ENCODE measurements at regions not wholly inside any gene's neighbourhood (a gene's known extent, or its start where the extent isn't known, plus 50 kb on each side); places are given as distances from the start of the nearest gene placed in this dataset.
"Not testable (repeated sequence)": the region's sequence is repeated elsewhere in the genome, so short reads cannot be mapped to it uniquely, and the experiment has no call there.

DNA sequence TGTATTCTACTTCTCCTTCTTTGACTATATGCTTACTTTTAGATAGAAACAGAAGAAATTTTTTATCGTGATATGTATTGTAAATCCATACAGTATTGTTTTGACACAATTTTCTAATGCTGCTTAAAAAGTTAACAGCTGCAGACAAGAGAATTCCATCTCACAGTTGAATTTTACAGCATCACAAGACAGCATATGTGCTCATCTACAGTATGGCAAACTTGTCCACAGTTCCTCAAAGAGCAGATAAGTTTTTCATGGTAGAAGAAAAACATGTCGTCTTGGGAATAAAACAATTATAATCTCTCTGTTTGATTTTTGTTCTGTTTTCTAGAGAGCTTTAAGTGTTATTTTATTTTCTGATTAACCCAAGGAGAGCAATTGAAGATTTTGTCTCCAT, 438.5 kb upstream of the NUDT12 start:
- H3K4me3 ChIP-seq (ENCODE audit: low read depth, low read length), result no peak overlapping the region
- no peak for DNase-seq (ENCODE audit: low read depth)
- in situ Hi-C loops (cut with HindIII; ENCODE audit: low sequenced_read_pairs), result no loop called here
- TF ChIP-seq, protein P1, sequence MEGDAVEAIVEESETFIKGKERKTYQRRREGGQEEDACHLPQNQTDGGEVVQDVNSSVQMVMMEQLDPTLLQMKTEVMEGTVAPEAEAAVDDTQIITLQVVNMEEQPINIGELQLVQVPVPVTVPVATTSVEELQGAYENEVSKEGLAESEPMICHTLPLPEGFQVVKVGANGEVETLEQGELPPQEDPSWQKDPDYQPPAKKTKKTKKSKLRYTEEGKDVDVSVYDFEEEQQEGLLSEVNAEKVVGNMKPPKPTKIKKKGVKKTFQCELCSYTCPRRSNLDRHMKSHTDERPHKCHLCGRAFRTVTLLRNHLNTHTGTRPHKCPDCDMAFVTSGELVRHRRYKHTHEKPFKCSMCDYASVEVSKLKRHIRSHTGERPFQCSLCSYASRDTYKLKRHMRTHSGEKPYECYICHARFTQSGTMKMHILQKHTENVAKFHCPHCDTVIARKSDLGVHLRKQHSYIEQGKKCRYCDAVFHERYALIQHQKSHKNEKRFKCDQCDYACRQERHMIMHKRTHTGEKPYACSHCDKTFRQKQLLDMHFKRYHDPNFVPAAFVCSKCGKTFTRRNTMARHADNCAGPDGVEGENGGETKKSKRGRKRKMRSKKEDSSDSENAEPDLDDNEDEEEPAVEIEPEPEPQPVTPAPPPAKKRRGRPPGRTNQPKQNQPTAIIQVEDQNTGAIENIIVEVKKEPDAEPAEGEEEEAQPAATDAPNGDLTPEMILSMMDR (IDR thresholded peaks at IDR 0.05; ENCODE audit: low read depth, low read length, missing control alignments), result no peak

DNA sequence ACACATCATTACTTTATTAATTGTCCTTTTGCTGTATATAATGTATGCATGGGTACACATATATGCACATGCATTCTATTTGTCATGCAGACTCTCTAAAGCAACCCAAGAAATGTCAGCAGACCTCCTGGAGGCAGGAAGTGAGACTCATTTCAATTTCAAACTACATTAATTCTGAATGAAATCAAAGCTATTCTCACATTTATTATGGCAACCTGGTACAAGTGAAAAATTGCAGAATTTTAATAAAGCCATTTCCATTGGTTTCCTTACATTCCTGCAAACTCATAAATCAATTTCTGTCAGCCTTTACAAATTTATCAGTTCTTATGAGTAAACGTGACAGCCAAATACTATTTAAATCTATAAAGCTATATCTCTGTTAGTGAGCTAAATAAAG, 430.4 kb upstream of the NUDT12 start:
- no peak overlapping the region for H3K4me3 ChIP-seq (ENCODE audit: low read depth, low read length)
- DNase-seq (ENCODE audit: low read depth), result no peak
- in situ Hi-C loops (cut with HindIII; ENCODE audit: low sequenced_read_pairs), result no loop called here
- TF ChIP-seq, protein P1 (IDR thresholded peaks at IDR 0.05; ENCODE audit: low read depth, low read length, missing control alignments), result no peak

DNA sequence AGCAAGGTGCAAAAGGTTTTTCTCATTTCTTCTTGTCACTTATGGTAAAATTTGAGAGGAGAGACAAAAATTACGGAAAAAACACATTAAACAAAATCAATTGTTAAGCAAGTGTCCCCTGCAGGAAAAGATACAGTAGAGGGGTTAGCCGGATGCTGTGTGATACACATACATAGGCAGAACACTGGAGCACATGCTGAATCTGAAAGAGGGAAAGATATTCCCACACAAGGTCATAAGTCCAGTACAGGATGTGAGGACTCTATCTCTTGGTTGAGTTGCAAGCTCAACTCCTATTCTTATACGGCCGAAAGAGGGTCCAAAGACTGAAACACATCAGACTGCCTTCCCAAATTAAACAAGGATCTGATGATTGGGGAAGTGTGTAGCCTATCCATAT, 427.5 kb upstream of the NUDT12 start:
- DNase-seq (ENCODE audit: low read depth), result no peak
- TF ChIP-seq, protein P1 (IDR thresholded peaks at IDR 0.05; ENCODE audit: low read depth, low read length, missing control alignments), result no peak
- in situ Hi-C loops (cut with HindIII; ENCODE audit: low sequenced_read_pairs), result no loop called here
- H3K4me3 ChIP-seq (ENCODE audit: low read depth, low read length), result no peak overlapping the region

DNA sequence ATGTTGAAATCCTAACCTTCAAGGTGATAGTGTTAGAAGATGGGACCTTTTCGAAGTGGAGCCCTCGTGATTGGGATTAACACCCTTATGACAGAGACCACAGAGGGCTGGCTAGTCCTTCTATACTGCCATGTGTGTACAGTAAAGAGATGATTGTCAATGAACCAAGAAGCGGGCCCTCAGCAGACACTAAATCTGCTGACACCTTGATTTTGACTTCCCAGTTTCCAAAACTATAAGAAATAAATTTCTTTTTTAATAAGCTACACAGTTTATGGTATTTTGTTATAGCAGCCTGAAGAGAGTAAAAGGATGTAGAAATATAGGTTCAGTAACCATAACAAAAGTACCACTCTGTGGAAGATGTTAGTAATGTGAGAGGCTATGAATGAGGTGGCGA, 419.0 kb upstream of the NUDT12 start:
- in situ Hi-C loops (cut with HindIII; ENCODE audit: low sequenced_read_pairs), result no loop called here
- DNase-seq (ENCODE audit: low read depth), result no peak
- TF ChIP-seq, protein P1 (IDR thresholded peaks at IDR 0.05; ENCODE audit: low read depth, low read length, missing control alignments), result no peak
- H3K4me3 ChIP-seq (ENCODE audit: low read depth, low read length), result no peak overlapping the region

DNA sequence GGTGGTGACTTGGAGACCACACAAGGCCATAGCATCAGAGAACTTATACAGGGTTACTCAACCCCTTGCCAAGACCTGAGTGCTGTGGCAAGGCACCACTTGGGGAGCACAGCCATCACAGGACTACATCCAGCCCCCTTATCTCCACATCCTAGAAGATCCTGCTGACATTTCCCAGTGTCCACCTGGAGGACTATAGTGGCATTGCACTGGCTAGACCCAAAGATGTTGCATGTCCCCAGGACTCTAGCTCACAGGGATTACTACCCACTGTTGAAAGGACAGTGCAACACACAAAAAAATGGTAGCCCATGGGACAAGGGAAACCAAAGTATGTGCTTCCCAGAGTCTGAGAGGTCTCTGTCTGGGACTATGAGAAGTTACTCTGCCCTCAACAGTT, 411.1 kb upstream of the NUDT12 start:
- TF ChIP-seq, protein P1 (IDR thresholded peaks at IDR 0.05; ENCODE audit: low read depth, low read length, missing control alignments), result peak; percentile 28
- DNase-seq (ENCODE audit: low read depth), result no peak
- H3K4me3 ChIP-seq (ENCODE audit: low read depth, low read length), result no peak overlapping the region
- in situ Hi-C loops (cut with HindIII; ENCODE audit: low sequenced_read_pairs), result no loop called here

DNA sequence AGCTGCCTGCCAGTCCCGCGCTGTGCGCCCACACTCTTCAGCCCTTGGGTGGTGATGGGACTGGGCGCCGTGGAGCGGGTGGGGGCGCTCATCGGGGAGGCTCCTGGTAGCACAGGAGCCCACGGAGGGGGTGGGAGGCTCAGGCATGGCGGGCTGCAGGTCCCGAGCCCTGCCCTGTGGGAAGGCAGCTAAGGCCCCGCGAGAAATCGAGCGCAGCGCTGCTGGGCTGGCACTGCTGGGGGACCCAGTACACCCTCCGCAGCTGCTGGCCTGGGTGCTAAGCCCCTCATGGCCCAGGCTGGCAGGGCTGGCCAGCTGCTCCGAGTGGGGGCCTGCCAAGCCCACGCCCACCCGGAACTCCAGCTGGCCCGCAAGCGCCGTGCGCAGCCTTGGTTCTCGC, 403.7 kb upstream of the NUDT12 start:
- DNase-seq (ENCODE audit: low read depth); in situ Hi-C loops (cut with HindIII; ENCODE audit: low sequenced_read_pairs); H3K4me3 ChIP-seq (ENCODE audit: low read depth, low read length): not testable (repeated sequence)

DNA sequence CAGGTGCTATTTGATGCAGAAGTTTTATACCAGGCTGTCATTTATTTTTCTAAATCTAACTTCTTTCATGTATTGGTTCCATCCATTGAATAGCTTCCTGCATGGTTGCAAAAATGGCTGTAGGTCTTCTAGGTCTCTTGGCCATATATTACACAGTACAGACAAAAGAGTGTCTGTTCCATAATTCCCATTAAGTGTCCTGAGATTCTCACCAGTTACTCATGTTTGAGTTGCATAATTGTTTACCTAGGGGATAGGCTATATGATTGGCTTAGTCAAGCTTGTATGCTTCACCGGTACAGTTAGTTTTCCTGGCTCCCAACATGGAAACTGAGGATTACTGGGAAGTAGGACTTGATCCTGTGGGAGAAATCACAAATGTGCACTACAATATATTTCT, 399.4 kb upstream of the NUDT12 start:
- DNase-seq (ENCODE audit: low read depth), result no peak
- TF ChIP-seq, protein P1 (IDR thresholded peaks at IDR 0.05; ENCODE audit: low read depth, low read length, missing control alignments), result no peak
- in situ Hi-C loops (cut with HindIII; ENCODE audit: low sequenced_read_pairs), result no loop called here
- no peak overlapping the region for H3K4me3 ChIP-seq (ENCODE audit: low read depth, low read length)
